ENCODE measurements at regions not wholly inside any gene's neighbourhood (a gene's known extent, or its start where the extent isn't known, plus 50 kb on each side); places are given as distances from the start of the nearest gene placed in this dataset.

DNA sequence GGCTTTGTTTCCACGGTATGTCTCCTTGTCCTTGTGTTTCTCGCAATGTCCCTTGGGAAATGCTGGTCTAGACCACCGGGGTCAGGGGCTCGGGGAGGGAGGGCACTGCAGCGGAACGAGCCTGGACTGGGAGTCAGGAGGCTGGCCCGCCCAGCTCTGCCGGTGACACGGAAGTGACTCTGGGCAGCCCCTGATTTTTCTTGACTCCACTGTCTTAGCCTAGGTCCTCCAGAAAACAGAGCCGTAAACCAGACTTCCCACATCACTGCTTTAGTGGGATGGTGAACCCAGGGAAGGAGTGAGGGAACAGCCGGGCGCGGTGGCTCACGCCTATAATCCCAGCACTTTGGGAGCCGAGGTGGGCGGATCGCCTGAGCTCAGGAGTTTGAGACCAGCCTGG, 144.2 kb downstream of the ASB1 start:
- no peak overlapping the region for H3K4me3 ChIP-seq (ENCODE audit: low read depth, low read length)
- no peak for DNase-seq (ENCODE audit: low read depth)
- TF ChIP-seq, protein P1, sequence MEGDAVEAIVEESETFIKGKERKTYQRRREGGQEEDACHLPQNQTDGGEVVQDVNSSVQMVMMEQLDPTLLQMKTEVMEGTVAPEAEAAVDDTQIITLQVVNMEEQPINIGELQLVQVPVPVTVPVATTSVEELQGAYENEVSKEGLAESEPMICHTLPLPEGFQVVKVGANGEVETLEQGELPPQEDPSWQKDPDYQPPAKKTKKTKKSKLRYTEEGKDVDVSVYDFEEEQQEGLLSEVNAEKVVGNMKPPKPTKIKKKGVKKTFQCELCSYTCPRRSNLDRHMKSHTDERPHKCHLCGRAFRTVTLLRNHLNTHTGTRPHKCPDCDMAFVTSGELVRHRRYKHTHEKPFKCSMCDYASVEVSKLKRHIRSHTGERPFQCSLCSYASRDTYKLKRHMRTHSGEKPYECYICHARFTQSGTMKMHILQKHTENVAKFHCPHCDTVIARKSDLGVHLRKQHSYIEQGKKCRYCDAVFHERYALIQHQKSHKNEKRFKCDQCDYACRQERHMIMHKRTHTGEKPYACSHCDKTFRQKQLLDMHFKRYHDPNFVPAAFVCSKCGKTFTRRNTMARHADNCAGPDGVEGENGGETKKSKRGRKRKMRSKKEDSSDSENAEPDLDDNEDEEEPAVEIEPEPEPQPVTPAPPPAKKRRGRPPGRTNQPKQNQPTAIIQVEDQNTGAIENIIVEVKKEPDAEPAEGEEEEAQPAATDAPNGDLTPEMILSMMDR (IDR thresholded peaks at IDR 0.05; ENCODE audit: insufficient read depth, low read depth, low read length), result no peak

DNA sequence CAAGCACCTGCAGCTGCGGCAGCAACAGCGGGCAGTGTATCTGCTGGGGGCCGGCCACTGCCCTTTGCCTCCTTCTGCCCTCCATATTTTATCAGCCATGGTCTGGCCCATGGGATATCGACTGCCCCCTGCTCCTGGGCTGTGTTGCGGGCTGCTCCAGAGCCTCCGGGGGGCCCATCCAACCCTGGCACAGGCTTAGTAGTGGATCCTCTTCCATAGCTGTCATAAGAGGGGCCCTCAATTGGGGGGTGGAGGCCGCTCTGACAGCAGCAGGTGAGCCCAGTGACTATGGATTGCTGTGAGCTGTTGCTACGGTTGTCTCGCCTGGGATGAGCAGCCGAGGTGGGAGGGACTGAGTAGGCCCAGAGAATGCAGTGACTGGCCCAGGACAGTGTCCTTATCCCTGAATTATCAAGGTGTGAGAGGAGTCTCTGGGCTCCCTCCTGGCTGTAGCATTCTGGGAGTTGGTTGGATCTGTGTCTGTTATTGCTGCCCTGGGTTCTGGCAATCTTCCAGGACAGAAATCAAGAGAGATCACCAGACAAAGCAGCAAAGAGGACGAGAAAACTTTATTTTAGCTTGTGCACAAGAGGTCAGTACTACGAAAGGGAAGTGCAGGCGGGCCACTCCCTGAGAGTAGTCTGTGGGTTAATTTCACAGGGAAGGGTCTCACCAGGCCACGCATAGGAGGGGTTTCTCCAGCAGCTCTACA, 145.1 kb downstream of the ASB1 start:
- TF ChIP-seq, protein P1 (IDR thresholded peaks at IDR 0.05; ENCODE audit: insufficient read depth, low read depth, low read length), result no peak
- DNase-seq (ENCODE audit: low read depth), result no peak
- H3K4me3 ChIP-seq (ENCODE audit: low read depth, low read length), result no peak overlapping the region

- TF ChIP-seq, protein P1 (IDR thresholded peaks at IDR 0.05; ENCODE audit: insufficient read depth, low read depth, low read length), result peak; percentile 61
- no peak for DNase-seq (ENCODE audit: low read depth)
- no peak overlapping the region for H3K4me3 ChIP-seq (ENCODE audit: low read depth, low read length)
These were observed 146.5 kb downstream of the ASB1 start for GRCh38 chr2:238573065-238573778.

GRCh38 chr2:238573916-238574315, 147.2 kb downstream of the ASB1 start:
- H3K4me3 ChIP-seq (ENCODE audit: low read depth, low read length), result no peak overlapping the region
- DNase-seq (ENCODE audit: low read depth), result no peak
- TF ChIP-seq, protein P1 (IDR thresholded peaks at IDR 0.05; ENCODE audit: insufficient read depth, low read depth, low read length), result no peak

- TF ChIP-seq, protein P1 (IDR thresholded peaks at IDR 0.05; ENCODE audit: insufficient read depth, low read depth, low read length), result no peak
These were observed 148.0 kb downstream of the ASB1 start for GRCh38 chr2:238574490-238575271.

DNA sequence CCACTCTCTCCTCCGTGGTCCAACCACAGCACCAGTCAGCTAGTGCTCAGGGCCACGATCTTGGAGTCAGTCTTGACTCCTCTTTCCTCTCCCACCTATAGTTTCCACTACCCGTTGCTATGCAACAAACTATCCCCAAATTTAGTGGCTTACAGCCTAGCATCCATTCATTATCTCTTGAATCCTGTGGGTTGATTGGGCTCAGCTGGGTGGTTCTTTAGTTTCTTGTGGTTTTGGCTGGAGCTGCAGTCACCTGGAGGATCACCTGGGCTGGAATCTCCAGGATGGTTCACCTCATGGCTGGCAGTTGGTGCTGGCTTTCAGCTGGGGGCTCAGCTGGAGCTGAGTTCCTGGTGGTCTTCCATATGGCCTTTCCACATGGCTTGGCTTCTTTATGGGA, 149.9 kb downstream of the ASB1 start:
- TF ChIP-seq, protein P1 (IDR thresholded peaks at IDR 0.05; ENCODE audit: insufficient read depth, low read depth, low read length), result no peak
- DNase-seq (ENCODE audit: low read depth), result no peak
- no peak overlapping the region for H3K4me3 ChIP-seq (ENCODE audit: low read depth, low read length)

More at GRCh38 chr2:238574490-238575271, 148.0 kb downstream of the ASB1 start:
- no peak for DNase-seq (ENCODE audit: low read depth)
- no peak overlapping the region for H3K4me3 ChIP-seq (ENCODE audit: low read depth, low read length)

Measured in fibroblast of villous mesenchyme (primary cell).